SK-N-SH treated with all-trans-retinoic acid at 6 μM for 48 hours (cell line): ENCODE measurements at regions not wholly inside any gene's neighbourhood (a gene's known extent, or its start where the extent isn't known, plus 50 kb on each side); places are given as distances from the start of the nearest gene placed in this dataset.

Experiments
- ATAC-seq: fragments of 200-7000 bp; cut with Tn5 transposase; 3 replicates; pipeline ENCODE4 v1.9.1; 2020; ENCODE audit warnings: mild to moderate bottlenecking, moderate library complexity
- ARNTL ChIP-seq: fragments of 450-650 bp; formaldehyde crosslinking; IDR thresholded peaks from 2 replicates; pipeline ENCODE4 v1.5.0; 2020; ENCODE audit warnings: low read depth, mild to moderate bottlenecking, moderate library complexity, borderline replicate concordance
- BACH2 ChIP-seq: fragments of 250-450 bp; sonication (Bioruptor Pico); IDR thresholded peaks from 2 replicates; pipeline ENCODE4 v1.9.0; 2021; ENCODE audit warnings: mild to moderate bottlenecking, borderline replicate concordance
- CSDC2 ChIP-seq: fragments of 250-450 bp; sonication (Bioruptor Pico); IDR thresholded peaks from 2 replicates; pipeline ENCODE4 v1.5.0; 2020; ENCODE audit warnings: mild to moderate bottlenecking, moderate library complexity
- ESRRG ChIP-seq: fragments of 250-450 bp; sonication (Bioruptor Pico); IDR thresholded peaks from 2 replicates; pipeline ENCODE4 v1.6.1; 2021; ENCODE audit warnings: mild to moderate bottlenecking
- GLIS3 ChIP-seq: fragments of 250-450 bp; sonication (Bioruptor Pico); IDR thresholded peaks from 2 replicates; pipeline ENCODE4 v1.5.0; 2020; ENCODE audit warnings: mild to moderate bottlenecking, moderate library complexity
- ISL1 ChIP-seq: fragments of 250-450 bp; sonication (Bioruptor Pico); IDR thresholded peaks from 2 replicates; pipeline ENCODE4 v2.1.2; 2022; ENCODE audit warnings: mild to moderate bottlenecking, moderate library complexity
- OSR1 ChIP-seq: fragments of 250-450 bp; sonication (Bioruptor Pico); IDR thresholded peaks from 2 replicates; pipeline ENCODE4 v1.8.0; 2022; ENCODE audit warnings: moderate library complexity, mild to moderate bottlenecking, inconsistent platforms
- PPARA ChIP-seq: fragments of 250-450 bp; sonication (Bioruptor Pico); IDR thresholded peaks from 2 replicates; pipeline ENCODE4 v1.5.0; 2020; ENCODE audit warnings: mild to moderate bottlenecking, borderline replicate concordance
- RARB ChIP-seq: fragments of 250-450 bp; sonication (Bioruptor Pico); IDR thresholded peaks from 2 replicates; pipeline ENCODE4 v1.8.0; 2021; ENCODE audit warnings: mild to moderate bottlenecking, moderate library complexity
- SNAI2 ChIP-seq: fragments of 250-450 bp; sonication (Bioruptor Pico); IDR thresholded peaks from 2 replicates; pipeline ENCODE4 v1.5.0; 2020; ENCODE audit warnings: mild to moderate bottlenecking, moderate library complexity
- TCF4 ChIP-seq: fragments of 250-450 bp; sonication (Bioruptor Pico); IDR thresholded peaks from 2 replicates; pipeline ENCODE4 v1.8.0; 2021; ENCODE audit warnings: mild to moderate bottlenecking, moderate library complexity, borderline replicate concordance
- TOX ChIP-seq: fragments of 250-450 bp; sonication (Bioruptor Pico); IDR thresholded peaks from 2 replicates; pipeline ENCODE4 v1.8.0; 2021; ENCODE audit warnings: mild to moderate bottlenecking, moderate library complexity, borderline replicate concordance
- ZC3H10 ChIP-seq: fragments of 250-450 bp; sonication (Bioruptor Pico); IDR thresholded peaks from 2 replicates; pipeline ENCODE4 v1.5.1; 2021; ENCODE audit warnings: mild to moderate bottlenecking, moderate library complexity
- ZFP3 ChIP-seq: fragments of 250-450 bp; sonication (Bioruptor Pico); IDR thresholded peaks from 2 replicates; pipeline ENCODE4 v1.5.0; 2020; ENCODE audit warnings: mild to moderate bottlenecking, moderate library complexity
- ZFP30 ChIP-seq: fragments of 450-650 bp; formaldehyde crosslinking; IDR thresholded peaks from 2 replicates; pipeline ENCODE4 v1.5.0; 2022; ENCODE audit warnings: mild to moderate bottlenecking, moderate library complexity
- ZNF565 ChIP-seq: fragments of 450-650 bp; formaldehyde crosslinking; conservative IDR thresholded peaks from 2 replicates; pipeline ENCODE4 v1.5.0; 2020; ENCODE audit warnings: low read depth, mild to moderate bottlenecking, moderate library complexity
- ZNF70 ChIP-seq: fragments of 450-650 bp; formaldehyde crosslinking; IDR thresholded peaks from 2 replicates; pipeline ENCODE4 v1.5.0; 2020; ENCODE audit warnings: mild to moderate bottlenecking, moderate library complexity
- ZNF8 ChIP-seq: fragments of 450-650 bp; formaldehyde crosslinking; IDR thresholded peaks from 2 replicates; pipeline ENCODE4 v1.5.0; 2020; ENCODE audit warnings: mild to moderate bottlenecking, moderate library complexity
- TF ChIP-seq, protein P1 (sequence below): fragments of 250-450 bp; sonication (Bioruptor Pico); IDR thresholded peaks from 2 replicates; pipeline ENCODE4 v1.8.0; 2020; ENCODE audit warnings: mild to moderate bottlenecking, moderate library complexity, borderline replicate concordance
- TF ChIP-seq, protein P2 (sequence below): fragments of 250-450 bp; sonication (Bioruptor Pico); IDR thresholded peaks from 2 replicates; pipeline ENCODE4 v1.5.0; 2020; ENCODE audit warnings: mild to moderate bottlenecking, moderate library complexity
- TF ChIP-seq, protein P3 (sequence below): fragments of 250-450 bp; sonication (Bioruptor Pico); IDR thresholded peaks from 2 replicates; pipeline ENCODE4 v1.8.0; 2021; ENCODE audit warnings: low read depth, mild to moderate bottlenecking, moderate library complexity, borderline replicate concordance
- TF ChIP-seq, protein P4 (sequence below): fragments of 250-450 bp; sonication (Bioruptor Pico); IDR thresholded peaks from 2 replicates; pipeline ENCODE4 v1.5.1; 2020; ENCODE audit warnings: low read depth, mild to moderate bottlenecking, moderate library complexity
- TF ChIP-seq, protein P5 (sequence below): fragments of 250-450 bp; sonication (Bioruptor Pico); IDR thresholded peaks from 2 replicates; pipeline ENCODE4 v1.5.1; 2021; ENCODE audit warnings: mild to moderate bottlenecking, moderate library complexity

DNA sequence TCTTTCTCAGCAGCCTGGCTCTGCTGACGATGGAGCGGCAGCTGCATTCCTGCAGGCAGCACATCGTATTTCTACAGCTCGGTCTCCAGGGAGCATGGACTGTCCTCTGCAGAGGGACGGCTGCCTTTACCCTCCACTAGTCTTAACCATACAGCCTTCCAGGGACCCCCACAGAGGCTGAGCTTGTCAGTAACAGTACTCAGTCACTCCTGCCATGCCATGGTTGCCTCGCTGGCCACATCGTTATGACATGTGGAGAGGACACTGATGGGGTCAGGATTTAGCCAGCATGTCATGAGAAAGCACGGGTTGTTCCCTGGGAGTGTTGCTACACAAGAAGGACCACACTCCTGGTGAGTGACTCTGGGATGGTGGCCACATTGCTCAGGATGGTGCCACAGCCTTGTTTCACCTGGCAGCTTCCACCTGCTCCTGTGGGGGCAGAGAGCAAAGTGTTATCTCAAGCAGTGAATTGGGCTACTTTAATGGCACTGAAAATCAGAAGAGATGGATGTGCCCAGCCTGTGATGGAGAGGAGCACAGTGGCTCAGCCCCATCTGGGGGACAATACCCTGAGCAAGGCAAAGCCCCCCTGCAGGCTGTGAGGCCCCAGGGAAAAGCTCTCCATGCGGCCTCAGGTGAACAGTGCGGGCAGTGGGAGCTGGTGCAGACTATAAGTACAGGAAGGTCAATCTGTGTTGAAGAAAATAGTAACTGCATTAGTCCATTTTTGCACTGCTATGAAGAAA, 443.9 kb downstream of the TCERG1L start:
- no peak for ATAC-seq
- TF ChIP-seq CSDC2 (CRISPR knock-in tag) (no peak), ARNTL (CRISPR knock-in tag) (no peak), ZFP3 (CRISPR knock-in tag) (no peak), OSR1 (CRISPR knock-in tag) (no peak), SNAI2 (no peak), RARB (no peak), ZNF8 (CRISPR knock-in tag) (no peak), ESRRG (CRISPR knock-in tag) (no peak)
- TF ChIP-seq, protein P1, sequence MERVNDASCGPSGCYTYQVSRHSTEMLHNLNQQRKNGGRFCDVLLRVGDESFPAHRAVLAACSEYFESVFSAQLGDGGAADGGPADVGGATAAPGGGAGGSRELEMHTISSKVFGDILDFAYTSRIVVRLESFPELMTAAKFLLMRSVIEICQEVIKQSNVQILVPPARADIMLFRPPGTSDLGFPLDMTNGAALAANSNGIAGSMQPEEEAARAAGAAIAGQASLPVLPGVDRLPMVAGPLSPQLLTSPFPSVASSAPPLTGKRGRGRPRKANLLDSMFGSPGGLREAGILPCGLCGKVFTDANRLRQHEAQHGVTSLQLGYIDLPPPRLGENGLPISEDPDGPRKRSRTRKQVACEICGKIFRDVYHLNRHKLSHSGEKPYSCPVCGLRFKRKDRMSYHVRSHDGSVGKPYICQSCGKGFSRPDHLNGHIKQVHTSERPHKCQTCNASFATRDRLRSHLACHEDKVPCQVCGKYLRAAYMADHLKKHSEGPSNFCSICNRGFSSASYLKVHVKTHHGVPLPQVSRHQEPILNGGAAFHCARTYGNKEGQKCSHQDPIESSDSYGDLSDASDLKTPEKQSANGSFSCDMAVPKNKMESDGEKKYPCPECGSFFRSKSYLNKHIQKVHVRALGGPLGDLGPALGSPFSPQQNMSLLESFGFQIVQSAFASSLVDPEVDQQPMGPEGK (CRISPR knock-in tag) = no peak
- TF ChIP-seq, protein P2, sequence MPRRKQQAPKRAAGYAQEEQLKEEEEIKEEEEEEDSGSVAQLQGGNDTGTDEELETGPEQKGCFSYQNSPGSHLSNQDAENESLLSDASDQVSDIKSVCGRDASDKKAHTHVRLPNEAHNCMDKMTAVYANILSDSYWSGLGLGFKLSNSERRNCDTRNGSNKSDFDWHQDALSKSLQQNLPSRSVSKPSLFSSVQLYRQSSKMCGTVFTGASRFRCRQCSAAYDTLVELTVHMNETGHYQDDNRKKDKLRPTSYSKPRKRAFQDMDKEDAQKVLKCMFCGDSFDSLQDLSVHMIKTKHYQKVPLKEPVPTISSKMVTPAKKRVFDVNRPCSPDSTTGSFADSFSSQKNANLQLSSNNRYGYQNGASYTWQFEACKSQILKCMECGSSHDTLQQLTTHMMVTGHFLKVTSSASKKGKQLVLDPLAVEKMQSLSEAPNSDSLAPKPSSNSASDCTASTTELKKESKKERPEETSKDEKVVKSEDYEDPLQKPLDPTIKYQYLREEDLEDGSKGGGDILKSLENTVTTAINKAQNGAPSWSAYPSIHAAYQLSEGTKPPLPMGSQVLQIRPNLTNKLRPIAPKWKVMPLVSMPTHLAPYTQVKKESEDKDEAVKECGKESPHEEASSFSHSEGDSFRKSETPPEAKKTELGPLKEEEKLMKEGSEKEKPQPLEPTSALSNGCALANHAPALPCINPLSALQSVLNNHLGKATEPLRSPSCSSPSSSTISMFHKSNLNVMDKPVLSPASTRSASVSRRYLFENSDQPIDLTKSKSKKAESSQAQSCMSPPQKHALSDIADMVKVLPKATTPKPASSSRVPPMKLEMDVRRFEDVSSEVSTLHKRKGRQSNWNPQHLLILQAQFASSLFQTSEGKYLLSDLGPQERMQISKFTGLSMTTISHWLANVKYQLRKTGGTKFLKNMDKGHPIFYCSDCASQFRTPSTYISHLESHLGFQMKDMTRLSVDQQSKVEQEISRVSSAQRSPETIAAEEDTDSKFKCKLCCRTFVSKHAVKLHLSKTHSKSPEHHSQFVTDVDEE = no peak
- TF ChIP-seq, protein P3, sequence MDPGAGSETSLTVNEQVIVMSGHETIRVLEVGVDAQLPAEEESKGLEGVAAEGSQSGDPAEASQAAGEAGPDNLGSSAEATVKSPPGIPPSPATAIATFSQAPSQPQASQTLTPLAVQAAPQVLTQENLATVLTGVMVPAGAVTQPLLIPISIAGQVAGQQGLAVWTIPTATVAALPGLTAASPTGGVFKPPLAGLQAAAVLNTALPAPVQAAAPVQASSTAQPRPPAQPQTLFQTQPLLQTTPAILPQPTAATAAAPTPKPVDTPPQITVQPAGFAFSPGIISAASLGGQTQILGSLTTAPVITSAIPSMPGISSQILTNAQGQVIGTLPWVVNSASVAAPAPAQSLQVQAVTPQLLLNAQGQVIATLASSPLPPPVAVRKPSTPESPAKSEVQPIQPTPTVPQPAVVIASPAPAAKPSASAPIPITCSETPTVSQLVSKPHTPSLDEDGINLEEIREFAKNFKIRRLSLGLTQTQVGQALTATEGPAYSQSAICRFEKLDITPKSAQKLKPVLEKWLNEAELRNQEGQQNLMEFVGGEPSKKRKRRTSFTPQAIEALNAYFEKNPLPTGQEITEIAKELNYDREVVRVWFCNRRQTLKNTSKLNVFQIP (CRISPR knock-in tag) = no peak

DNA sequence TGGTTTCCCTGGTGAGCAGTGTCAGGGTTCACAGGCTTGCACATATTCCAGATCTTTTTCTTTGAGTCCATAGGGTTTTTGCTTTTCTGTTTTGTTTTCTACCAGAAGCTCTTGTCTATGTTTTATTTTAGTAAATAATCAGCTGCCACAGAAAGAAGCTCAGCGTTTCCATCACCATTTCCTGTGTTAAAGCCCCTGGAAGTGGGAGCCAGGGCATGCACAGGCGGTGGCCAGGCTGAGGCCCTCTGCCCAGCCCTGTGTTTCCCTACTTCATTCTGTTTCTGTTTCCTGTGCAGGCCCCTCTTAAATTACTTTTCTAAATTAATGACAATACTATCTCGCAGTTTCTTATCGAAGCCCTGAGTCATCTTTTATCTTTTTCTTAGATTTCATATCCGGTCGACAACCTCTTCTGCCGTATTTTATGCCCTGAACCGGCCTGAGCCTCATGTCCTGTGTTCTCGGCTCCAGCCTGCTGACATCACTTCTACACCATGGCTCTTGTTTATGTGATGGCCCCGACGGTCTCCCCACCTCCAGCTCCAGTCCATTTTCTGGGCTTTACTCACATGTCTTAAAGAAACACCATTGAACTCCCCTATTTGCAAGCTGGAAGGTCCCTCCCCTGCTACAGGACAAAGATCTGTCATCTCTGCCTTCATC, 442.2 kb downstream of the TCERG1L start:
- ATAC-seq = no peak
- TF ChIP-seq ESRRG (CRISPR knock-in tag) (no peak), ZNF8 (CRISPR knock-in tag) (no peak), ARNTL (CRISPR knock-in tag) (no peak), ZC3H10 (no peak), CSDC2 (CRISPR knock-in tag) (no peak), PPARA (CRISPR knock-in tag) (no peak), ZFP3 (CRISPR knock-in tag) (no peak), GLIS3 (CRISPR knock-in tag) (no peak), ZFP30 (no peak), ISL1 (CRISPR knock-in tag) (no peak)
- TF ChIP-seq, all 23 proteins: peak for 0

DNA sequence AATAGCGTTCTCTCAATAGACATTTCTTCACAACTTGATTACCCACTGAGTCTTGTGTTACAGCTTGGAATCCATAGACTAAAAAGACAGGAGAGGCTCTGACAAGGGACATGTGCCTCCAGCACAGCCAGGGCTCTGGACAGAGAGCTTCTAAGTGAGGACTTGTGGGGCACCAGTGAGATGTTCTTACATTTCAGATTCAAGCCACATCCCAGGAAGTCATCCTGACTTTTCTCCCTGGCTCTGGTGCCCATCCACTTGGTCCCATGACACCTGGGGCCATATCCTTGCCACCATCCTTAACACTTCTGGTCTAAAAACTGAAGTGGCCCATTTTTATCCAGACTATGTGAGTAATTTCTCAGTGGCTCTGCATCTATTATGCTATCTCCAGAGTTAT, 440.1 kb downstream of the TCERG1L start:
- ATAC-seq = no peak
- no peak for TF ChIP-seq OSR1 (CRISPR knock-in tag)
- TF ChIP-seq TOX (CRISPR knock-in tag) = no peak
- no peak for TF ChIP-seq BACH2 (CRISPR knock-in tag)
- TF ChIP-seq ZFP30 = no peak
- TF ChIP-seq ZNF70 (CRISPR knock-in tag) = no peak
- TF ChIP-seq ISL1 (CRISPR knock-in tag) = no peak
- TF ChIP-seq, protein P3 (CRISPR knock-in tag) = no peak
- no peak for TF ChIP-seq TCF4 (CRISPR knock-in tag)
- no peak for TF ChIP-seq ARNTL (CRISPR knock-in tag)
- TF ChIP-seq, protein P4, sequence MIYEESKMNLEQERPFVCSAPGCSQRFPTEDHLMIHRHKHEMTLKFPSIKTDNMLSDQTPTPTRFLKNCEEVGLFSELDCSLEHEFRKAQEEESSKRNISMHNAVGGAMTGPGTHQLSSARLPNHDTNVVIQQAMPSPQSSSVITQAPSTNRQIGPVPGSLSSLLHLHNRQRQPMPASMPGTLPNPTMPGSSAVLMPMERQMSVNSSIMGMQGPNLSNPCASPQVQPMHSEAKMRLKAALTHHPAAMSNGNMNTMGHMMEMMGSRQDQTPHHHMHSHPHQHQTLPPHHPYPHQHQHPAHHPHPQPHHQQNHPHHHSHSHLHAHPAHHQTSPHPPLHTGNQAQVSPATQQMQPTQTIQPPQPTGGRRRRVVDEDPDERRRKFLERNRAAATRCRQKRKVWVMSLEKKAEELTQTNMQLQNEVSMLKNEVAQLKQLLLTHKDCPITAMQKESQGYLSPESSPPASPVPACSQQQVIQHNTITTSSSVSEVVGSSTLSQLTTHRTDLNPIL = no peak
- TF ChIP-seq, protein P1 (CRISPR knock-in tag) = no peak
- TF ChIP-seq ZNF565 (CRISPR knock-in tag) = no peak
- TF ChIP-seq ESRRG (CRISPR knock-in tag) = no peak
- TF ChIP-seq, protein P5, sequence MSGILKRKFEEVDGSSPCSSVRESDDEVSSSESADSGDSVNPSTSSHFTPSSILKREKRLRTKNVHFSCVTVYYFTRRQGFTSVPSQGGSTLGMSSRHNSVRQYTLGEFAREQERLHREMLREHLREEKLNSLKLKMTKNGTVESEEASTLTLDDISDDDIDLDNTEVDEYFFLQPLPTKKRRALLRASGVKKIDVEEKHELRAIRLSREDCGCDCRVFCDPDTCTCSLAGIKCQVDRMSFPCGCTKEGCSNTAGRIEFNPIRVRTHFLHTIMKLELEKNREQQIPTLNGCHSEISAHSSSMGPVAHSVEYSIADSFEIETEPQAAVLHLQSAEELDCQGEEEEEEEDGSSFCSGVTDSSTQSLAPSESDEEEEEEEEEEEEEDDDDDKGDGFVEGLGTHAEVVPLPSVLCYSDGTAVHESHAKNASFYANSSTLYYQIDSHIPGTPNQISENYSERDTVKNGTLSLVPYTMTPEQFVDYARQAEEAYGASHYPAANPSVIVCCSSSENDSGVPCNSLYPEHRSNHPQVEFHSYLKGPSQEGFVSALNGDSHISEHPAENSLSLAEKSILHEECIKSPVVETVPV (CRISPR knock-in tag) = no peak
- TF ChIP-seq CSDC2 (CRISPR knock-in tag) = no peak
- no peak for TF ChIP-seq PPARA (CRISPR knock-in tag)
- TF ChIP-seq ZC3H10 = no peak
- no peak for TF ChIP-seq ZFP3 (CRISPR knock-in tag)
- TF ChIP-seq ZNF8 (CRISPR knock-in tag) = no peak
